Renal cortical epithelial cell (primary cell): ENCODE measurements at regions not wholly inside any gene's neighbourhood (a gene's known extent, or its start where the extent isn't known, plus 50 kb on each side); places are given as distances from the start of the nearest gene placed in this dataset.
"Not testable (repeated sequence)": the region's sequence is repeated elsewhere in the genome, so short reads cannot be mapped to it uniquely, and the experiment has no call there.

Source experiments
- DNase-seq: peaks from one replicate; pipeline ENCODE4 v3.0.0-alpha.2; 2011; ENCODE audit warnings: low read depth

- no peak for DNase-seq
Observed at GRCh38 chr4:177242651-177243286, 66.9 kb upstream of the NEIL3 start.

GRCh38 chr4:177246641-177247584 lies 62.8 kb upstream of the NEIL3 start:
- DNase-seq: no peak

- DNase-seq: peak; percentile 46
Observed at GRCh38 chr4:177250056-177250696, 59.5 kb upstream of the NEIL3 start.

GRCh38 chr4:177251237-177251636 lies 58.4 kb upstream of the NEIL3 start:
- no peak for DNase-seq

- DNase-seq: no peak
Observed at GRCh38 chr4:177255359-177255758, 54.3 kb upstream of the NEIL3 start.

GRCh38 chr4:177256950-177257349 lies 52.7 kb upstream of the NEIL3 start:
- DNase-seq: no peak

- DNase-seq: not testable (repeated sequence)
Observed at GRCh38 chr4:177259466-177259865, 50.2 kb upstream of the NEIL3 start.
